ENCODE measurements at regions not wholly inside any gene's neighbourhood (a gene's known extent, or its start where the extent isn't known, plus 50 kb on each side); places are given as distances from the start of the nearest gene placed in this dataset.
"Not testable (repeated sequence)": the region's sequence is repeated elsewhere in the genome, so short reads cannot be mapped to it uniquely, and the experiment has no call there.

DNA sequence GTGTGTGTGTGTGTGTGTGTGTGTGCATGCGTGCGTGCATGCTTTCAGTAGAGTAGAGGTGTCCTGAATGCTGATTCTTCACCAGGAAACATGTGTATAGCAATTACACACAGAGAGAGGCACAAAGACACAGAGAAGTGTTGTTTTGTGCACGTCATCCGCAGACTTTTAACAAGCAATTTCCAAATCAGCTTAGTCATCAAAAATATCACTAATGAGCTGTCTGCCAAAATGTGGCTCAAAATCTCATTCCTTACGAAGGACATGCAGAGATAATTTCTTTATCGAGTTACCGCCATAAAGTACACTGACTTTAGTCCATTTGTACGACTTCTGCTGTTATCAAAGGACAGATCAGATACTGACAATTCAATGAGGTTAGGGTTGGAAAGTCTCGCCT is 274.9 kb upstream of the RARB start:
- DNase-seq (ENCODE audit: low read depth in 3 of 3) = no peak

DNA sequence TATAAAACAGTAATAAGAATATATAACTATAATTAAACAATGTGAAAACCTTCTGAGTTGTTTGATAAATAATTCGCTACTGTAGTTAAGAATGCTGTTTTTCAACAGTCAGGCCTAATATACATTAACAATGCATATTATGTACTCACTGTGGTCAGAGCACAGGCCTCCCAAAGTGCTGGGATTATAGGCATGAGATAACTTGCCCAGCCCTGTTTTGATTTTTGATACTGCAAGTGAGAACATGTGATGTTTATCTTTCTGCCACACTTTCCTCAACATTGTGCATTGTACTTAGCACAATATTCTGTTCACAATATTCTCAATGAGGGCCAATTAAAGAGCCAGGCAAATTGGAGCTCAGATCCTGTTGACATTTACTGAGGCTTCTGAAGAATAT is 274.5 kb upstream of the RARB start:
- no peak for DNase-seq (ENCODE audit: low read depth in 3 of 3)

DNA sequence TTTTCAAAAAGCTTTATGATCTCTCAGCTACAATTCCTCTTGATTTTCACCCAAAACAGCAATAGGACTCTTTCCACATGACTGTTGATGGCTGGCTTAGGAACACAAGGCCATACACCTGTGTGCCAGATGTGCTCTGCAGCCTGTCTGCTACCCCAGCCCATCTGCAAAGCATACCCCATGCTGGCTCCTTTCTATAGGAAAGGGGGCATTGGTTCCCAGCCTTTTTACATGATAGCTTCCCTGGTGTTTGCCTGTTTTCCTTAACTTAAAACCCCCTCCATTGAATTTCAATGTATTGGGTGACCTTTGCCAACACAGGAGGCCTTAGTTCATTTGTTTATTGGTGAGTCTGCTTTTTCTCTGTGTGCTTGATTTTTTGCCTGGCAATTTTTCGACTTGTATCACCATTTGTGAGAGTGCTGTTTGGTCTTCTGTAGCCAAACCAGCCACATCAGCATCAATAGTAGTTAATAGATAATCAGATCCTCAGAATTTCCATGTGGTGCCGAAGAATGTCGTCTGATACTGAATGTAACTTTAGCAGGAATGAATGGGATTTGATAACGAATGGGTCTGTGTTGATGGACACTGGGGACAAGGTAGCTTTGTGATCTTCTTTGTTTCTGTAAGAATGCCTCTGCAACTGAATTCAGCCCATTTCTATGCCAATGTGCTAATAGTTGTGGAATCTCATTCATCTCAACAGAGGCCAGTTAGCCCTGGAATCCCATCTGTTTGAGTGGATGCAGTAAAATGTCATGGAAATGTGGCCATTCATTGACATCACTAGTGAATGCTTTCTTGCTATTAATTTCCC is 272.2 kb upstream of the RARB start:
- DNase-seq (ENCODE audit: low read depth in 3 of 3) = no peak

DNA sequence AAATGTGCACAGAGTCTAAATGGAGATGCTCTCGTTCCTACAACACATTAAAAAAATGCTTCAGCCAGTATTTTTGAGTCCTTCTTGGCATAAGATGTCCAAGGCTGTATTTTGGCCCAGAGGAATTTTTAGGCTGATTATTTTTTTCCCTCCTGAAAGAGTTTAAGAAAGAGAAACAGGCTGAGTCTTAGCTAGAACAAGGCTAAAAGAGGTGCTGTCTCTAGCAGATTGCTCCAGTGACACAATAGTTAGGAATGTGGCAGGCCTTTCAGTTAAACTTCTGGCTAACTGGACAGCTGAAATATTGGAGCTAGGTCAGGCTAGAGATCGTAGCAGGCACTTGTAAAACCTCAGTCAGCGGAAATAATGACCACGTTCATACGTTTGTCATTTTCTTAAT is 271.4 kb upstream of the RARB start:
- DNase-seq (ENCODE audit: low read depth in 3 of 3) = no peak

DNA sequence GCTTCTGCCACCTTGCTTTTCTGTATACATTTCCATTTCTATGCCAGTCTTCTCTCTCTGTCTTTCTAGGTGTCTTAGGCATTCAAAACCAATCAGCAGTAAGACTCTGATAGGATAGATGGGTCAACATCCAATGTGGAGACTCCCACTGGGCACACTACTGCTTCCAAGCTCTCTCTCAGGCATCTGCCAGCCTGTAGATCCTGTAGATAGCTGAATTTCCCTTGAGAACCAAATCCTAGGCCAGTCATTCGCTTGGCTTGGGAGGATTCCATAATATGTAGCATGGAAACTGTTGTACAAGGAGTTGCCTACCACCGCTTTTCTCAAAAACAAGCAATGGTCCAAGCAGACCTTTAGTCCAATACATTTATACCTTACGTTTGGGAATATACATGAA is 262.8 kb upstream of the RARB start:
- no peak for DNase-seq (ENCODE audit: low read depth in 3 of 3)

DNA sequence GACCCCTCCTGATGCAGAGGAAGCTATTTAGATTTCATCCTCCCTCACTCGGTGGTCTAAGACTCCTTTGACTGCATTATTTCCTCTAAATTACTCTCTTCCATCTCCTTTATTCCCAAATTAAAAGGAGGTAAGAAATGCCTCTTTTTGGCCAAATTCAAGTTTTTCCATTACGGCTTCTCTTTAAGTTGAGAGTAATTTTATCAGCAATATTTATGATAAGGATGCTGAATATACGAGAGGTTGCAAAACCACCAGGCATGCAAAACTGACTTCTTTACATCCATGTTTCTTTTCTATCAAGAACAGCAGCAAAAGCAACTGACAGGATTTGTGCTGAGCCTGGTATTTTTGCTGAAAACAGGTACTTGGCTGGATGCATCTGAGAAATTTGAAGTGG is 262.0 kb upstream of the RARB start:
- DNase-seq (ENCODE audit: low read depth in 3 of 3) = no peak

DNA sequence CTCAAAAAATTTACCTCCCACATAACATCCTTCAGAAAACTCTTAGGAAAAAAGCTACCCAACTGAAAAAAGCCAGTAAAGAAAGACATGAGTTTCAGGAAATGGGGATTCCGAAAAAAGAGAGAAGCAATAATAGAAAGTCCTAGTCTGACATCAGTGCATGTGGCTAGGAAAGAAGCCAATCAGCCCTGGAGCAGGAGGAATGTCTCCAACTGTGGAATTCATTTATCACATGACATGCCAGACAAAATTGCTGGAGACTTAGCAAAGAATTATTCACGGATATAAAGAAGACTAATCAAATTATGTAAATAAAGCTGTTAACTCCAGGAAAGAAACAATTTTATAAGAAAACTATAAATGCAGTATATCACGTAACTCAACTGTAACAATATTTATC is 258.9 kb upstream of the RARB start:
- DNase-seq (ENCODE audit: low read depth in 3 of 3) = no peak

DNA sequence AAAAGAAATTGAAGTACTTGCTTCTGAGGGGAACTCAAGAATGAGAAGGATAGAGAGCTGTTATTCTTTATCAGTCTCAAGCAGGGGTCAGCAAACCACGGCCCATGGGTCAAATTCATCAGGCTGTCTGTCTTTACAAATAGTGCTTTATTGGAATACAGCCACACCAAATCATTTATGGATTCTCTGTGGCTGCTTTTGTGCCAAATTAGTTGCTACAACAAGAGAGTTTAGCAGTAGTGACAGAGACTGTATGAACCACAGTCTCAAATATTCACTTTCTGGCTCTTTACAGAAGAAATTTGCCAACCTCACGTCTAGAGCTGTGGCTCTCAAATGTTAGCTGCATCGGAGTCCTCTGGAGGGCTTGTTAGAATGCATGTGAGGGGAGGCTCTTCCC is 258.0 kb upstream of the RARB start:
- DNase-seq (ENCODE audit: low read depth in 3 of 3) = no peak

DNA sequence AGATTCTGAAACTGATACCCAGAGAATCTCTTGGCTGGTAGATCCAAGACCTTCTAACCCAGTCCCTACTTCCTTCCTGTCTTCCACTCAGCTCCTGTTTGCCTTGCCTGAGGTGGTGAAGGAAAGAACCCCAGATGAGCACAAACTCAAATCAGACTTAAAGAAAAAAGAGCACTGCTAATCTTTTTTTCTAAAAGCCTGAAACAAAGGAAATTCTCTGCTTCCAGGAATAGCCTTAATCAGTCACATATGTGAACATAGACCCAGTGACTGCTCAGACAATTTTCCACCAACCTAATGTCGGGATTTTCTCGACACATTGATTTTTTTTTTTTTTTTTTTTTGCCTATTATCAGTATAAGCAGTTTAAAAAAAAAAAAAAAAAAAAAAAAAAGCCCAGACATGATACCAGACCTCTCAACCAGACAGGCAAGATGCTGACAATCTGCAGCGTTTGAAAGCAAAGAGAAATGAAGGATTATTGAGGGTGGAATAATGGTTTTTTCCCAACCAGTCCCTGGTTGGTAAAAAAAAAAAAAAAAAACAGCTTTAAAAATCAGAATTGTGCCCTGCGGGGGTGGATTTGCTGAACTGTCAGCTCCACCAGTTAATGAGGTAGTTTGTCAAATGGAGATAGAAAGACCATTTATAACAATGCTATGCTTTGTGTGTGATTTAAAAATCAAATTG is 256.8 kb upstream of the RARB start:
- no peak for DNase-seq (ENCODE audit: low read depth in 3 of 3)

DNA sequence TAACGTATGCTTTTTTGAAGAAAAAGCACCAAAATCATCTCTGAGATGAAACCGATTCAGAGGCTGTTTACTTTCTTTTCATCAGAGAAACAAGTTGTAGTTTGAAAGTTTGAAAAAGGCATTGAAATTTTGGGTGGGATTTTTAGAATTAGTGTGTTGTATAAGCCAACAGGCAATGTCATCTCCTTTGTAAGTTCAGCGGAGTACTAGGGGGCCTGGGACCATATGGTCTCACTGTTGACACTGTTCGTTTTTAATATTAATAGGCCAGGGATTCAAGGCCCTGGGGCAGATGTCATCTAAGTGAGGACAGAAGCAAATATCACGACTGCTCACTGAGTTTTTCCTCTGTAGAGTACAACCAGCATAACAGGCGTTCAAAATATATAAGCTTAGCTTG is 256.2 kb upstream of the RARB start:
- no peak for DNase-seq (ENCODE audit: low read depth in 3 of 3)

DNA sequence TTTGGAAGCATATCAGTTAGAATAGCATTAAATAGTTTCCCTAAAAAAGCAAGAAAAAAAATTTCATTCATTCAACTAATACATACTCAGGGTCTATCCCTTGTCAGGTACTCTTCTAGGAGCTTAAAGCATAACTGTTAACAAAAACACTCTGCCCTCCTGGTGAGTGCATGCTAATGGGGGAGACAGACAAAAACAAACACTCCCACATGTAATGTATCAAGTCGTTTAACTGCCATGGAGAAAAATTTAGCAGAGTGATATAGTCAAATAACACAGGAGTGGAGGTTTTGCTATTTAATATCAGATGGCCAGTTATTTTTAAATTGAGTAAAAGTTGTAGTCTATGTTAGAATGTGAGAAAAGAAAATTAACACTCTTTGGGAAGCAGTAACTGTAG is 254.5 kb upstream of the RARB start:
- DNase-seq (ENCODE audit: low read depth in 3 of 3) = no peak

DNA sequence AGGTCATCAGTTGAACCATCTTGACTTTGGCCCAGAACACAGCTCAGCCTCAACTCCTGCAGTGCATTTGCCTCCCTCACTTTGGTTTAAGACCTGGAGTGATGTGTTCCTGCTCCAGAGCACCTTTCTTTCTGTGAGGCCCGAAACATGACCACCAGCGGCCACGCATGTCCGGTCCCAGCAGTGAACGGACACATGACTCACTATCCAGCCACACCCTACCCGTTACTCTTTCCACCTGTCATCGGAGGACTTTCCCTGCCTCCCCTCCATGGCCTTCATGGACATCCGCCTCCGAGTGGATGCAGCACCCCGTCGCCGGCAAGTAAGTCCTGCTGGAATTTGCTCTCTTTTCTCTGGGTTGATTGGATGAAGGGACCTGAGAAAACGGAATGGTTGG is 253.8 kb upstream of the RARB start:
- DNase-seq (ENCODE audit: low read depth in 3 of 3) = no peak

DNA sequence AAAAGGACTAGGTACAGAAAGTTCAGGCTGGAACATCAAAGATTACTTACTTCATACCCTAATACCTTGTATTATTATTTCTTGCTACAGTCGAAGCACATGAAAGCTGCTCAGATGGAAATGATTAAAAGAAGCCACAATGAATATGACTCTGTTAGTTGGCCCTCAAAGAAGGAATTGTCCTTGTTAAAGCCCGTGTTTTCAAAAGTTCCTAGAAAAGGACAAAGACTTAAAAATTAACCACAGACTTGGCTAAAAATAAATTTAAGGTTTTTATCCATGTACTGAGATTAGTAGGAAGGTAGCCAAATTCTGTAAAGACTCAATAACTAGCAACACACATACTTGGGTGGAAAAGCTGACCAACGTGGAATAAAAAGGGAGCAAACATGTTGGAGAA is 251.0 kb upstream of the RARB start:
- DNase-seq (ENCODE audit: low read depth in 3 of 3) = no peak

DNA sequence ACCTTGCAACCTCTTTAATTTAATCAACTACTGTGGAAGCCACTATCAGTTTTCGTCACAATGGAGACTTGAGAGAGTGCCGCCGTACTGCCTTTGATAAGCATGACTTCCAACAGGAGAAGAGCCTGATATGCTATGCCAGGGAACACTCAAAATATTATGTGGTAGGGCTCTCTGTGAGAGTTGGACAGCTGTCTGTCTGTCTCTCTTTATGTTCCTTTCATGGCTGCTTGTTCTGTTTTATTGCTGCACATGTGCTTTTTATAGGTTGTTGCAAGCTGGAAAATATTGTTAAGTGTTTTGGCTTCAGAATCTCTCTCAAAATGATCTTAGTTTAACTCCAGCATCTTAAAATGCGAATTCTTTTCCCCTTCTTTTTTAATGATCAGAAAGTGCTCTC is 249.4 kb upstream of the RARB start:
- no peak for DNase-seq (ENCODE audit: low read depth in 3 of 3)

DNA sequence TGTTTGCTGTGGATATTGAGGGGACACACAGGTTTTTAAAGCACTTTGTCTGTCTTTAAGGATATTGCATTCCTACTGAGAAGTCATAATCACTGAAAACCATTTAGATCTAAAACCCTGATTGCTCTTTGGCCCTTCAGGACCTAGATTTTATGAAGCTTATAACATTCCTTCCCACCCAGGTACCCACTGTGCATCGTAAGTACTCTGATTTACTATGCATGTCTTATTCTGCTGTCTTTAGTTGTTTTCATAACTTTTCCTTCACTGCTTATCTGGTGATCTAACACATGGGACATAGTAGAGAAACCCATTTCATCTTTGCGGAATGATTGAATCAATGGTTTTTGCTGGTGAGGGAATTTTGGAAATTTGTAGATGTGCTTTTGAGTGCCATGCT is 247.0 kb upstream of the RARB start:
- DNase-seq (ENCODE audit: low read depth in 3 of 3) = no peak

DNA sequence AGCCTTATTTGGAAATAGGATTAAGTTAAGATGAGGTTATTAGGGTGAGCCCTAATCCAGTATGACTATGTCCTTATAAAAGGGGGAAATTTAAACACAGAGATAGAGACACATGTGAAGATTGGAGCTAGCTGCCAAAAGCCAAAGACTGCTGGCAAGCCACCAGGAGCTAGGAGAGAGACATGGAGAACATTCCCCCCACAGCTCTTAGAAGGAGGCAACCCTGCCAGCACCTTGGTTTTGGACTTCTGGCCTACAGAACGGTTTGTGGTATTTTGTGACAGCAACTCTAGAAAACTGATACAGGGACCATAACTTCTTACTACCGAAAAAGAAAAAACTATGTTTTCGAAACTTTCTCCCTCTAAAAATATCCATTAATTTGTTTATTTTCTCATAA is 245.3 kb upstream of the RARB start:
- DNase-seq (ENCODE audit: low read depth in 3 of 3) = no peak

DNA sequence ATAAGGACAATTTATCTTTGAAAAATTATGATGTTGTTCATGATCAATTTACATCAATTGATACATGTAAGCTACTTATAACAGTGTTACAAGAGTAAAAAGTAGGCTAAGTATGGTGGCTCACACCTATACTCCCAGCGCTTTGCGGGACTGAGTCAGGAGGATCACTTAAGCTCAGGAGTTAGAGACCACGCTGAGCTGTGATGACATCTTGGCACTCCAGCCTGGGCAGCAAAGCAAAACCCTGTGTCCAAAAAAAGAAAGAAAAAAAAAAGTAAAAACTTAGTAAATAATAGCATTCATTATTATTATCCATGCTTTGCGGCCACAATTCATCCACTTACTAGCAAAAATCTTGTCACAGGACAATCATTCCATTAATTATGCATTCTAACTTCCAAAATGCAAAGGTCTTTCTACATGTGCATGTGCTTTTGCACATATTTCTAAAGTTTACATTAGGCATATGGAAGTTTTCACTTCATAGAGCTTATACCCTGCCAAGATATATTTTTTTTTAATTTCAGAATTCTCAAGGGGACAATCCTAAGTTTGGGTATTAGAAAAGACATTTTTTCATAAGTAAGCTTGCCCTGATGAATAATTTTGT is 243.3 kb upstream of the RARB start:
- DNase-seq (ENCODE audit: low read depth in 3 of 3) = no peak

DNA sequence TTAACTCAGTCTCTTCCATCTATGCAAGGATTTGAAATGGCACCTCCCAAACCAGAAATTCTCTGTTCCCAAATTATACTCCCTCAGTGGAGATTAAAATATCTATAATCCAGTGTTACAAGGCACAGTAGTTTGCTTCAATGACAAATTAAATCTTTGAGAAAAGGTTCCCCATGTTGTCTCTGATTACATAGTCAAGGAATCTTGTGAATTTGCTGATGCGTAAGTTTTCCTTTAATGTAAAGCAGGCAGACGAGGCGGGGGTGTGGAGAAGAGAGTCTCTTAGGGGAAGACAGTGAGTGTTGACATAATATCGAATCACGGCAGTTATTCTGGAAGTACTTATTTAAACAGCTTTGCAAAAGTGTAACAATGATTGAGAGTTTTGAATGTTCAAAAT is 236.4 kb upstream of the RARB start:
- no peak for DNase-seq (ENCODE audit: low read depth in 3 of 3)

DNA sequence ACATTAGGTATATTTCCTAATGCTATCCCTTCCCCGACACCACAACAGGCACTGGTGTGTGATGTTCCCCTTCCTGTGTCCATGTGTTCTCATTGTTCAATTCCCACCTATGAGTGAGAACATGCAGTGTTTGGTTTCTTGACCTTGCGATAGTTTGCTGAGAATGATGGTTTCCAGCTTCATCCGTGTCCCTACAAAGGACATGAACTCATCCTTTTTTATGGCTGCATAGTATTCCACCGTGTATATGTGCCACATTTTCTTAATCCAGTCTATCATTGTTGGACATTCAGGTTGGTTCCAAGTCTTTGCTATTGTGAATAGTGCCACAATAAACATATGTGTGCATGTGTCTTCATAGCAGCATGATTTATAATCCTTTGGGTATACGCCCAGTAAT is 228.5 kb upstream of the RARB start:
- not testable (repeated sequence) for DNase-seq (ENCODE audit: low read depth in 3 of 3)

DNA sequence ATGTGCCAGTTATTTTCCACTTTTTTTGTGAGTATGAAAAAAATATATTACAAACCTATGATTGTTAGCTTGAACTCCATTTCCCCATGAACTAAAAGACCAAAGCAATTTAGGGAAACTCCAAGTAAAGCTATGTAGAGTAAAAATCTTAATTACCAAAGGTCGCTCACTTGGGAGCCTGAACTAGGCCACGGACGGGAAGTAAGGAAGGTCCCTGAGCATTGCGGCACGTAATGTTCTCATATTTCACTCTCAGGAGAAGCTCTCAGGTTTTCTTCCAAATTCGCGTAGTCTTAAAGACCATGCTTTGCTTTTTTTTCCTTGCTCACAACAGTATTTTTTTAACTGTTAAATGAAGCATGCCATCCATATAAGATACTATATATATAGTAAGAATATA is 215.3 kb upstream of the RARB start:
- no peak for DNase-seq (ENCODE audit: low read depth in 3 of 3)

DNA sequence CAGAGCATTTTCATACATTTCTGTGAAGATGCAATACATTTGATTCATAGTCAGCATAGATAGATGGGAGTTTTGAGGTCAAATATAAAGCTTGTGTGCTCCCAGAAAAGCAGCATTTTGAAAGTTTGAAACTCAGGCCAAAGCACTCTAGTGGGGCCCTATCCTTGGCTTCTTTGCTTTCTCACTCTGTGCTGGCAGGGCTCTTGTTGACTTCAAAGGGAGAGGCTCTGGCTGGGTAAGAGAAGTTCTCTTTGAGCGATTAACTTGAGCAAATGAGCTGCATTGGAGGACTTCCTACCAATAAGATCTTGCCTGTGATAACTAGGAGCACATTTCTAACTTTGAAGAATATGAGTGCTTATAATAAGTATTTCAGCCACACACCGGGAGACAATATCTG is 214.0 kb upstream of the RARB start:
- no peak for DNase-seq (ENCODE audit: low read depth in 3 of 3)

DNA sequence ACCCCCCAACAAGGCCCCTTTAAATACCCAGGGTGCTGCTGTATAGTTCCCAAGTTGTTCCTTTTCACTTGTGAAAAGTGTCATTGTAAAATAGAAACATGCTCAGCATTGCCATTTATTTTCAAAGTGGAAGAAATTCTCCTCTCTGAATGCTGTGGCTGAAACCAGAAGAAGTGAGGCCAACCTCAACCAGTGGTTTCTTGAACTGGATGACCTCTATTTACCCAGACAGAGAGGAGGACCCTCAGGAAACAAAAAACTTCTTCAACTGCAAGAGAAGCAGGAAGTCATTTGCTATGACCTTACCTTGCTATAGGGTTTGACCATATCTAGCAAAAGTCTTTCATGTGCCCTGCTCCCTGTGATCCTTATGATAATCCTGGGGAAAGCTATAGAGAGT is 209.7 kb upstream of the RARB start:
- DNase-seq (ENCODE audit: low read depth in 3 of 3) = no peak

DNA sequence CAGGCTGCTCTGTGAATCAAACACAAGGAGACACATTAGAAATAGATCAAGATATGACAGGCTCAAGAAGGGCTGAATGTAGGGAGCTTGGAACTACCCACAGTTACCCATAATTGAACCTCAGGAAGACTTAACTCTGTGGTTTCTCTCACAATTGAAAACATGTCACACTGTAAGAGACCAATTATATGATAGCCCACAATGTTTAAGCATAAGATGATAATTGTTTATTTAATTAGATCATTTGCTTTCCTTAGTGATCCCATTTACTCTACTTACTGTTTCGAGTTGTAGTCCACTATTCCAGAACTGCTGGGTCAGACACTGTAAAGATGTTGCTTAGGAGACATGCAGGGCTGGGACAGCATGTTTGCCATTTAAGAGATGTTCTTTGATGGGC is 201.3 kb upstream of the RARB start:
- no peak for DNase-seq (ENCODE audit: low read depth in 3 of 3)

All from stimulated activated CD4-positive, alpha-beta T cell treated with anti-CD3 and anti-CD28 coated beads, TNF-alpha, amount 100 ng/mL, for 48 hours (primary cell).